Suppressor macrophage treated with lipopolysaccharide for 1 hour (primary cell): ENCODE measurements at regions not wholly inside any gene's neighbourhood (a gene's known extent, or its start where the extent isn't known, plus 50 kb on each side); places are given as distances from the start of the nearest gene placed in this dataset.
"Not testable (repeated sequence)": the region's sequence is repeated elsewhere in the genome, so short reads cannot be mapped to it uniquely, and the experiment has no call there.

Experiments
- DNase-seq, 3 donors: peaks; one replicate each; pipeline ENCODE4 v3.0.0-alpha.2; 2020 to 2022

DNA sequence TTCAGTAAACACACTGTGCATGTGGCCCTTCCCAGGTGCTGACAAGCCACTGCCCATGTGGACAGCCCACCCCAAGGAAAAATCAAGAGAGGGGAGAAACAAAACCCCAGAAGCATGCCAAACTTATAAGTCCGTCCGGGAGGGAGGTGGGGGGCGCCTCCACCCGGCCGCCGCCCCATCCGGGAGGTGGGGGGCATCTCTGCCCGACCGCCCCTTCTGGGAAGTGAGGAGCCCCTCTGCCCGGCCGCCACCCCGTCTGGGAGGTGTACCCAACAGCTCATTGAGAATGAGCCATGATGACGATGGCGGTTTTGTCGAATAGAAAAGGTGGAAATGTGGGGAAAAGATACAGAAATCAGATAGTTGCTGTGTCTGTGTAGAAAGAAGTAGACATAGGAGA is 53.8 kb upstream of the C2CD4B start:
- no peak for DNase-seq

GRCh38 chr15:62219799-62220198 is 54.7 kb upstream of the C2CD4B start:
- no peak for DNase-seq

DNA sequence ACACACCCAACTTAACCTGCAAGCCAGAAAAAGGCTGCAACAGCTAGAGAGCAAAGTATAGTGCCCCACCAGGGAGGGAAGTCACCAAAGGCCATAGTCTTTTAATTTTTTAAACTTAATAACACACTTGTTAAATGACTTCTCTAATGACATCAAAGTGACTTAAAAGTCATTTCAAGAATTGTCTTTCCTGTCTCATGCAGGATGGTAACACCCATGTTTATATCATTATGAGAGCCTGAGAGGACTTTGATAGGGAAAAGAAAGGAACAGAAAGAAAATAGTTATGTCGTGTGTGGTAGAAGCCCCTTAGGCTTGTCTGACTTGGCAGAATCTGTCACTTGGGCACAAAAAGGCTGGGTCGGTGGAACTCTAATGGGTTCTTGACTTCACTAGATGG is 57.9 kb upstream of the C2CD4B start:
- no peak for DNase-seq

DNA sequence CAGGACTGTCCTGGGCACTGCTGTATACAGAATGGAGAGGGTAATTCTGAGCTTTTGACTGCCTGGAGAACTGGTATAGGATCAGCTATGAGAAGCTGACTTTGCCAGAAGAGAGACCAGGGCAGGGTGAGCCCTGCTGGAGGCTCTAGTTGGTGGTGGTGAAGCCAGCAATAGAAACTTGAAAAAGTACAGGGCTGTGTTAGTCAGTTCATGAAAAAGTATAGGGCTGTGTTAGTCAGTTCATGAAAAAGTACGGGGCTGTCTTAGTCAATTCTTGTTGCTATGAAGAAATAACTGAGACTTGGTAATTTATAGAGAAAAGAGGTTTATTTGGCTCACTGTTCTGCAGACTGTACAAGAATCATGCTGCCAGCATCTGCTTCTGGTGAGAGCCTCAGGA is 63.5 kb upstream of the C2CD4B start:
- DNase-seq, result no peak

- DNase-seq, result no peak
These were observed 66.8 kb upstream of the C2CD4B start for GRCh38 chr15:62231856-62232255.

GRCh38 chr15:62240121-62241096 is 75.3 kb upstream of the C2CD4B start:
- no peak for DNase-seq

DNA sequence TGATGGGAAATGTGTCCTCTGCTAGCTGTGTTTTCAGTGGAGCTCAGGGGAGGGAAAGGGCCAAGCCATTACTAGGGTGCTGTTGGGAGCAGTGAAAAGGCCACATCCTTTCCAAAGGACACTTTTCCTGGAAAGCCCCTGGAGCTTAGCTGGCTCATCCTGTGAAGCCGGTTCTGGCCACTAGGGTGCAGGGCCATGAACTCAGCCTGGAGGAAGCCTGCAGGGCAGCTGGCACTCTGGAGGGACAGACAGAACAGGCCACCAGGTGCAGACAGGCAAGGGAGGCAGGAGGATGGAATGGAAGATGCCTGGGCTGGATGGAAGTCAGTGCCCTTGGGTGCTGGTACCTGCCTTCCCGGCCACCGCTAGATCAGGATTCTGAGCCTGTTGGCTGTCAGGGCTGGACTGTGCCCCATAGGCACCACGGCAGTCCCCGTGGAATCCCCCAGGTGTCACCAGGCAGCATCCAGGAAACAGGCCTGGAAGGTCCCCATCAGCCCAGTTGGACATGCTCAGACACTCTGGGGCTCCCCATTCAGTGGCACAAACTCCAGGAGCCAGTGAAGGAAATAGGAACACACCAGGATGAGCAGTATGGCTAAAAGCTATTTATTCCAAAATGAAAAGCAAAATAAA is 76.2 kb upstream of the C2CD4B start:
- peak; percentile 28 to 65 (median 36) for DNase-seq

- DNase-seq, result no peak
These were observed 77.9 kb upstream of the C2CD4B start for GRCh38 chr15:62242999-62243398.

DNA sequence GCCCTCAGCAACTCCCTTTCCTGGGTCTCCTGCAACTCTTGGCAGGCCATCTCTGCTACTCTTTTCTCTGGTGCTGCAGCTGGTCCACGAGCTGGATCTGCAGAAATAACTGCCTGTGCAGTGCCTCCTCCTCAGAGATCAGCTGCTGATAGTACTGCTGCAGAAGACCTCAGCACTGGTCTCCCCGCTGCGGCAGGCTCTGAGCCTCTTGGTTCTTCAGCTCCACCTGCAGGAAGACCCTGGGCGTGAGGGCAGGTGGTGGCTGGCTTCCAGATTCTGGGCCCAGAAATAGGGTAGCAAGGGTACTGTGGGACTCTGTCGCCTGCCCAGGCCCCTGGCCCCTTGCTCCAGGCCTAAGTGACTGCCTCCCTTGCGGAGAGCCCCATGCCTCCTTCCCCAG is 79.7 kb upstream of the C2CD4B start:
- DNase-seq, result no peak

- DNase-seq, result no peak
These were observed 83.3 kb upstream of the C2CD4B start for GRCh38 chr15:62248277-62248984.

DNA sequence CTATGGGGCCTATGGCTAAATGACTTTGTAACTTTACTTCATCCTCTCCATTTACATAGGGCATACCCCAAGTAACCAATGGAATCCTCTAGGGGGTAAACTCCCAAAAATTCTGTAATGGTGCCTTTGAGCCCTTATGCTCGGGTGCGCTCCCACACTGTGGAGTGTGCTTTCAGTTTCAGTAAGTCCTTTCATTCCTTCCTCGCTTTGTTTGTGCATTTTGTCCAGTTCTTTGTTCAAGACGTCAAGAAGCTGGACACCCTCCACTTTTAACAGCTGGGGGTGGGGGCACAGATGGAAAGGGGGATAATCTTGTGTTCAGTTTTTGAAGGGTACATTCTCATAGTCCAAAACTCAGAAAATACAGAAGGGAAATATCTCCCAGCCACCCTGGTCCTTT is 84.4 kb upstream of the C2CD4B start:
- no peak for DNase-seq

DNA sequence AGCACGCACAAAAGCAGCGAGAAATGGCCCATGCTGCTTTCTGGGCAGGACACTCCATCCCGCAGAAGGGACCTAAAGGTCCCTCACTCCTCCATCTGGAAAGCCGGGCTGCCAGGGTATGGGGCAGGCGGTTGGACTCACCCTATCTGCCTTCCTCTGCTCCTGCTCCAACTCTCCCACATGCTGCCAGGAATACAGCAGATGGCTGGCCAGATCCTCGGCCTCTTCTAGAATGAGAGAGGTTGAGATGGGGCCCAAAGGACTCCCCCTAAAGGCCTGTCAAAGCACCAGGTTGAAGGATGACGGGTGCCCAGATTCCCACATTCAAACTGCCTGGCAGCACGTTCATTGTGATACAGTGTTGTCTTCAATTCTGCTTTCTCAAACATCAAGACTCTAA is 85.1 kb upstream of the C2CD4B start:
- DNase-seq, result no peak

GRCh38 chr15:62250978-62251377 is 85.9 kb upstream of the C2CD4B start:
- DNase-seq, result no peak

DNA sequence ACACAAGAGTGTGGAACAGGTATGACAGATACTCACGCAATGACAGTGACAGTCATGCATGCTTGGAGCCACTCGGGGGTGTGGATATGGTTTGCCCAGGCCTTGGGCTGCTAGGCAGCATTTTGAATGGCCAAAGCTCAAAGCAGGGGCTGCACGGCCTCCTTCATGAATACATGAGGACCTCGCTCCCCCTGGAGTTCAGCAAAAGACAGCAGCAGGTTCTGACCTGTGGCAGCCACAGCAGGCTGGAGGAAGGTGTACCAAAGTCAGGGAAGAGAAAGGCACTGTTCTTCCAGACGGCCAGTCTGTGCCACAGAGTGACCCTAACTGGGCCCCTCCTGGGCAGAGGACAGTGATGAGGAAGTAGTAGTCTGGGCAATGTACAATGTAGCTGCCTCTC is 88.2 kb upstream of the C2CD4B start:
- no peak for DNase-seq

DNA sequence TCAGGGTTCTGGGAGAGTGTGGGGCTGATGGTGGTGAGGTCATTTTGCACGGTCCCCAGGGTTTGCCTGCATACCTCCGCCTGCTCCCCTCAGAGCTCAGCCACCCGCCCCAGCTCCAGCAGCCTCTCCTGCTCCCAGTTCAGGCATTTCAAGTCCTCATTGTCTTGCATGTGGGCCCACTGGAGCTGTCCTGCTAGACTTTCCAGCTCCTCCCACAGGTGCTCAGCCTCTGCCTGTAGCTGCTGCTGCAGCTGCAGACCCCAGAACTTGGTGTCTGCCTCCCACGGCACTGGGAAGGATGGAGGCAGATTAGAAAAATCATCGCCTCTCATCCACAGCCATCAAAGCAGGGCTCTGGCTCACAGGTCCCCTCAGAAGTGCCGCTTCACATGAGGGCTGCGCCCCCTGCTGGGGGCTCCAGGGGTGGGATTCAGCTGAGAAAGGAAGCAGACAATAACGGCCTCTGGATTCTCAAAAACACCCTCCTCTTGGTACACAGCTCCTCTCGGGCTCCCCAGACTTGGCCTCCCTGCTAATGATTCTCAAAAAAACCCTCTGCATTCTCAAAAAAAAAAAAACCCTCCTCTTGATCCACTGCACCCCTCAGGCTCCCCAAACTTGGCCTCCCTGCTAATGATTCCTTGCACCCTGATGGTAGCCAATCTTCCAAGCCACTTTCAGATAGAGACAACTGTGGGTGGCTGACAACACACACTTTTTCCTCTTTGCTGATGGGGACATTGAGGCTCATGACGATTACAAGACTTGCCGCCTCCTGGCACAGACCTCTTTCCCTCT is 89.3 kb upstream of the C2CD4B start:
- DNase-seq, result peak; percentile 50 to 81 (median 57)

GRCh38 chr15:62256430-62256829 is 91.3 kb upstream of the C2CD4B start:
- not testable (repeated sequence) for DNase-seq

DNA sequence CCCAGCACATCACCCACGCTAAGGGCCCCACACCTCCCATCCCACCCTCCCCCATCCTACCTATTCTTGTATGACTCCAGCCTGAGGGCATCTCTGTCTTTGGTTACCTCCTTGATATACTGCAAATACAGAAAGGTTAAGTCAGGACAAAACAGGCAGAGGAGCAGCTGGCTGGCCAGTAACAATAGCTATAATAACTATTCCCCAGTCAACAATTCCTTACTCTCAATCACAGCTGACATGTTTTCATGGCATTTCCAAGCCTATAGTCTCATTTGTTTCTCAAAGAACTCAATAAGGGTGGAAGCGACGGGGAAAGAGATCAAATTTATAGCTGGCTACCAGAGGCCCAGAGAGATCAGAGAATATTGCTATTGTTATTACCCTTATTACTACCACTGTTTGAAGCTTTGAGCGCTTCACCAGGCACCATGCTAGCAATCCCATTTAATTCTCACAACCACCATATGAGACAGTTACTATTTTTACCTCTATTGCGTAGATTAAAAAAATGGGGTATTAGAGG is 93.0 kb upstream of the C2CD4B start:
- DNase-seq, result no peak

DNA sequence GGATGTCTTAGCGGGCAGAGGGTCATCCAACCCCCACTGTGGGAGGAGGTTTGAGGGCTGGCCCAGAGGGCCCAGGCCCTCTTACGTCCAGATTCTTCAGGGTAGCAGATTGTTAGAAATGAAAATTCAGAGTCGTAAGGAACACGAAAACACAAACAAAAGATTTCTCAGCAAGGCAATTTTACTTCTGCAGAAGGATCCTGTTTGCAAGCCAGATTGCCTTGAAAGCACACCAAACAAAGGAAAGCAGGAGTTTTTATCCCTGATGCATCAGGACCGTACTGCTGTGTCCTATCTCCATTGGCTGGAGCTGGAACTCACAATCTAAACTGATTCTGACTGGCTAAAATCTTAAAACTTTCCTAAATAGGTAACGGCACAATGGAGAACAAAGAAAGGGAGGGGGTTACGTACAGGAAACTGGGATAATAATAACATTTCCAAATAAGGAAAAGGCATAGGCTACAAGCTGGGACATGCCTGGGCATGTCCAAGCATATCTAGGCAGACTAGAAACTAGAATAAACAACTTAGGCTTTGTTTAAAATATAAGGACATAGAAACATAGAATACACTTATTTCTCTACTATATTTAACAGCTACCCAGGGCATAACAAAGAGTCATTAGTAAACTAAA is 97.3 kb upstream of the C2CD4B start:
- no peak for DNase-seq

- no peak for DNase-seq
These were observed 99.1 kb upstream of the C2CD4B start for GRCh38 chr15:62264196-62264595.

DNA sequence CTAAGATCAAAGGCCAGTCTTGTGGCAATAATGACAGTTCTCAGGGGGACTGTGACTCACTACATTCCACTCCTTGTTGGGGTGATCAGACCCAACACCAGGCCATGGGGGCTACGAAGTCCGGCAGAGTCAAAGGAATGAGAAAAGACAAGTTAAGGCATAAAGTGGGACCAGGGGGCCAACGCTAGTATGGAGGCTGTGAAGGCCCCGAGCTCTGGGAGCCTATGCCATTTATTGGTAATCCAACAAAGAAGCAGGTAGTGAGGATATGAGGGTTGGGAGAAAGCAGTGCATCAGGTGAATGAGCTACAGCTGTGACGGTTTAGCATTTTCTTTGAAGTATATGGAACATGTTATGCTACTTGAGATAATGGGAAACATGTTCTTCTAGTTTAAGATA is 104.4 kb upstream of the C2CD4B start:
- peak in 2 of 3 donors; percentile 17 to 19 for DNase-seq

DNA sequence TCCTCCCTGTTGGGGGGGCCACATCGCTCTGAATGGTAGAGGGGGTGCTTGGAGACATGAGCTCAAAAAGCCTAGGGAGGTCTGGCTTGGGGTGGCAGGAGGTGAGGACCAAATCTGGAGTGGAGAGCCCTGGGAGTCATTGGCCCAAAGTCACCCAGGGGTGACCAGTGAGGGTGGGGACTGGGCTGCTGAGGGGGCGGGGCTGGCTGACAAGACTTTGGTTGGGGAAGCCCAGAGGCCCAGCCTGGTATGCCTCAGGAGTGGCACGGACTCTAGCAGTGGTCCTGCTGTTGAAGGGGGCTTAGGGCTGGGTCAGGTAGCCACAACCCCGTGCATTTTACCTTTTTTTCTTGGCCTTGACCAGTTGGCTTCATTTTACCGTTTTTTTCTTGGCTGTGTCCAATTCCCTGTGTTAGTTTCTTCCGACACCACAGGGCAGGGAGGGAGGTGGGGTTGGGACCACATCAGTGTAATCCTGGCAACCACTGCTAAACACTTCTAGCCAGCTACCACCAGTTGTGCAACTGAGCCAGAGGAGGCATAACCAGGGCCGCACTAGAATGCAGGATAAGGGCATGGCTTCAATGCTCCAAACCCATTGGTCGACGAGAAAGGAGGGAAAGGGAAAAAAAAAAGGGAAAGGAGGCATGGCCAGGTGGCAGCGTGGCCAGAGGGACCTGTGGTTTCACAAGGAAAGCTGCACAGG is 105.3 kb upstream of the C2CD4B start:
- no peak for DNase-seq
